ENCODE measurements at regions not wholly inside any gene's neighbourhood (a gene's known extent, or its start where the extent isn't known, plus 50 kb on each side); places are given as distances from the start of the nearest gene placed in this dataset.
A peak's percentile ranks its signal among the peaks of the same experiment; 100 is the strongest.

DNA sequence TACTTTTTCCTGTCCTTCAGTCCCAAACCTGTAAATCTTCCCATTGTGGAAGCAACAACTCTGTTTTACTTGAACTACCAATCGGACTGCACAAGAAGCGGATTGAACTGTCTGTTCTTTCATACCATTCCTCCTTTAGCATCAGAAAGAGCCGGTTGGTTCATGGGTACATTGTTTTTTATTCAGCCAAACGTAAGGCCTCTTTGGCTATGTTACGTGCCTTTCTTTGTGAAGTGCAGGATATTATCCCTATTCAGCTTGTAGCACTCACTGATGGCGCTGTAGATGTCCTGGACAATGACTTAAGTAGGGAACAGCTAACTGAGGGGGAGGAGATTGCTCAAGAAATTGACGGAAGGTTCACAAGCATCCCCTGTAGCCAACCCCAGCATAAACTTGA is 60.3 kb downstream of the ARHGAP35 start:
- ATAC-seq (ENCODE audit: low FRiP score) (no peak), DNase-seq (ENCODE audit: low spot score) (no peak)
- TF ChIP-seq, protein P1, sequence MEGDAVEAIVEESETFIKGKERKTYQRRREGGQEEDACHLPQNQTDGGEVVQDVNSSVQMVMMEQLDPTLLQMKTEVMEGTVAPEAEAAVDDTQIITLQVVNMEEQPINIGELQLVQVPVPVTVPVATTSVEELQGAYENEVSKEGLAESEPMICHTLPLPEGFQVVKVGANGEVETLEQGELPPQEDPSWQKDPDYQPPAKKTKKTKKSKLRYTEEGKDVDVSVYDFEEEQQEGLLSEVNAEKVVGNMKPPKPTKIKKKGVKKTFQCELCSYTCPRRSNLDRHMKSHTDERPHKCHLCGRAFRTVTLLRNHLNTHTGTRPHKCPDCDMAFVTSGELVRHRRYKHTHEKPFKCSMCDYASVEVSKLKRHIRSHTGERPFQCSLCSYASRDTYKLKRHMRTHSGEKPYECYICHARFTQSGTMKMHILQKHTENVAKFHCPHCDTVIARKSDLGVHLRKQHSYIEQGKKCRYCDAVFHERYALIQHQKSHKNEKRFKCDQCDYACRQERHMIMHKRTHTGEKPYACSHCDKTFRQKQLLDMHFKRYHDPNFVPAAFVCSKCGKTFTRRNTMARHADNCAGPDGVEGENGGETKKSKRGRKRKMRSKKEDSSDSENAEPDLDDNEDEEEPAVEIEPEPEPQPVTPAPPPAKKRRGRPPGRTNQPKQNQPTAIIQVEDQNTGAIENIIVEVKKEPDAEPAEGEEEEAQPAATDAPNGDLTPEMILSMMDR (IDR thresholded peaks at IDR 0.05), result no peak

DNA sequence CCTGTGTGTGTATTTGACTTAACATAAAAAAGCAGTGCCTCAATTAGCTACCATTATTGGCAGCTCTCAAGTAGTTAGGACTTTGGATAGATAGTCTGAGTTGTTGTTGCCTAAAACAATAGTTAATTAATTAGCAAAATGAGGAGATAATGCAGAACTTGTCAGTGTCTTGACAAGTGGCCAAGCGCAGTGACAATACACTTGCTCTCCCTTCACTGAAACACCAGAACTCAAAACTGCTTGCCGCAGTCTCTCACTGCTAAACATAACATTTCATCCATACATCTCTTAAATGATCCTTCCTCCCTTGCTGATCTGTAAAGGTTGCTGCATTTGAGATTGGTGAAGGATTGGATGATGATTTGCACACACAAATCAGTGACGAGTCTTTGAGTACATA is 61.7 kb downstream of the ARHGAP35 start:
- TF ChIP-seq, protein P1 (IDR thresholded peaks at IDR 0.05), result no peak
- ATAC-seq (ENCODE audit: low FRiP score) (no peak), DNase-seq (ENCODE audit: low spot score) (no peak)

DNA sequence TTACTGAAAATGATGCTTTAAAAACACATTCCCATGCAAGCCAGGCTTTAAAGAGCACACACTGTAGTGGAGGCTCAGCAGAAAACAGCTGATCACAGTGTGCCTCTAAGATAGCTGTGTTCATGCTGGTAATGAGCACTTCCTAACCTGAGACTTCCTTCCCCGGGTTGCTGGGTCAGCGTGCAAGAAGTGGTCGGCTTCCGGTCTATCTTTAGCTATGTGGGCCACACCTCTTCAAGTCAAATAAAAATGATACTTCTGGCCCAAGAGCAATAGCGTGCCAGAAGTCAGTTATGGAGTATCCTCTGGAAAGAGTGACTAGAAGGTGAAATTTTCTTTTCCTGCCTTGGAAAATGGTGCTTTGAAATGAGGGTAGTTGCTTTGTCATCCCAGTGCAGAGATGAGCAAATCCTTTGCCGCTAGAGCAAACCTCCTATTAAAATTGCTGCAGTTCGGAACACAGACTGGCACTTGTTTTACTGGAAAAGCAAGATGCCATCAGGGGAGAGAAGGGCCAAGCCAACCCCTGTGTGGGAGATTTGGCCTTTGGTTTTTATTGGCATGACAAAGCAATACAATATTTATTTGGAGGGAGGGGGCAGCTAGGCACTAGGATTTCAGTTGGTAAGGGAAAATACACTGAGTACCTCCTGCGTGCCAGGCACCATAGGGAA is 64.2 kb downstream of the ARHGAP35 start:
- DNase-seq (ENCODE audit: low spot score), result no peak

DNA sequence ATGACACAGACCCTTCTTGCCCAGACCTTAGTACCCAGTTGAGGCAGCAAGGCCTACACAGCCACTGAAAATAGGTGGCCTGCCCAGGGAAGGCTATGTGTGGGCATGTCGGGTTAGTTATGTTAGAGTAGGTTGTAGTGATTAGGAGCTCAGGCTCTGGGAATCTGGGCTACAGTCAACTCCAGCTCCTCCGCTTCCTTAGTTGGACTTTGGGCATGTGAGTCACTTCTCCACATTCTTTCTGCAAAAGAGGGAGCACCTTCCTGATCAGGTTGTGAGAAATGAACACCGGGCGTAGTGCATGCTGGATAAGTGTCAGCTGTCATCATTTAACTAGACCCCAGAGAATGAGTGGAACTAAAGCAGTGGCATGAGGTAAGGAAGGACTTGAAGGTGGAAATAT is 64.8 kb downstream of the ARHGAP35 start:
- DNase-seq (ENCODE audit: low spot score) (no peak), ATAC-seq (ENCODE audit: low FRiP score) (peak; percentile 32)
- TF ChIP-seq, protein P1 (IDR thresholded peaks at IDR 0.05), result no peak

More for the DNA sequence above, 64.2 kb downstream of the ARHGAP35 start:
- no peak for ATAC-seq (ENCODE audit: low FRiP score)
- TF ChIP-seq, protein P1 (IDR thresholded peaks at IDR 0.05), result no peak

DNA sequence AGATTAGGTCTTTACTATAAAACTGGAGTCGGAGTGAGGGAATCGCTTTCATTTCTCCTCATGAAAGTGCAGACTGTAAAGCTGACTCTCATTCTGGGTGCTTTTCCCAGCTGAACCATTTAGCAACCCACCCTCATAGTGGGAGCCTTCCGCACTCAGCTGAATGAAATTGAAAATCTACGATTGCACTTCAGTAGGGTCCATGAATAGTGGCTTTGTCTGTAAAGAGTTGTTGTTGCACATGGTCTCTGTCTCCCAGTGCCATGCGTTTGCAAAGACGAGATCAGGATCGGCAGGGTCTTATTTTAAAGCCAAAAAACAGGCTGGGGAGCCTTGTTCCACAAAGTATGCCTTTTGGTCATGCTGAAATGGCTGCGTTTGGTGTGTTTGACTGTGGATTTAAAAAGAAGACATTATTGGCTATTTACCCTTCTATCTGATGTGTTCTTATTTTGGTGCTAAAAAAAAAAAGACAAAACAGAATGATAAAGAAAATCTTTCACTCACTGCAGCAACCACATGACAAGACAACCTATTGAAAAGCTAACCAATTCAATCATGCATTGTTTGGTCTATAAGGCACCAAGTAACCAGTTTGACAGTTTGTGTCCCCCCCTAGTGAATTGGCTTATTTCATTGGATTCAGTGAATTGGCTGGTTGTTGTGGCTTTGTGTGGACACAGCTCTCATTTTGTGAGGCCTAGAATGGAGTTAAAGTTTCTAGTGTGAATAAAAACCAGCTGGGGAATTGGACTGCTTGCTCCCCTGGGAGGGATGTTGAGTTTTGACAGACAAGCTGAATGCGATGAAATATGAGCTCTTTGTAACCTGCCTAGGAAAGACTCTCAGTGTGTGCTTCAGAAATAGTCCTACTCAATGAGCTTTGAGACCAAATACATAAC is 65.6 kb downstream of the ARHGAP35 start:
- ATAC-seq (ENCODE audit: low FRiP score) (no peak), DNase-seq (ENCODE audit: low spot score) (no peak)
- TF ChIP-seq, protein P1 (IDR thresholded peaks at IDR 0.05), result no peak

DNA sequence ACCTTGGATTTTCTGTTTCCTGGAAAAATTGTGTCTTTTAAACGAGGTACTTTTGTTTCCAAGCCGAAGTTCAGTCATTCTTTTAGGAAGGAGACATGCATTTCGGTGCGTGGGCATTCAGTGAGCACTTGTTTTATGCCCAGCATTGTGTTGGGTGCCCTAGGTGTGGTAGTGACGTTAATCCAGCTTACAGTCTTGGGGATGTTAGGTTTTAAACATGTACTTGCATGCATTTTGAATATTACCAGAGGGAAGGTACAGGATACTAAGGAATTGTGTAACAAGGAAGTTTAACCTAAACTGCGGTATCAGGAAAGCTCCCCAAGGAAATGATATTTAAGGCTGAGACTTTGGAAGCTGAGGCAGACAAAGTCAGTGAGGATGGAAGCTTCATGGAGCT is 66.3 kb downstream of the ARHGAP35 start:
- no peak for ATAC-seq (ENCODE audit: low FRiP score)
- no peak for DNase-seq (ENCODE audit: low spot score)
- TF ChIP-seq, protein P1 (IDR thresholded peaks at IDR 0.05), result no peak

Data from omental fat pad (tissue), 3 donors.